Cardiac muscle cell (in vitro differentiated cells and primary cell): ENCODE measurements at regions not wholly inside any gene's neighbourhood (a gene's known extent, or its start where the extent isn't known, plus 50 kb on each side); places are given as distances from the start of the nearest gene placed in this dataset.

Experiments used
- DNase-seq, 2 donors: peaks; one replicate each; pipeline versions ENCODE4 v3.0.0 to v3.0.0-alpha.2; 2010 to 2017; ENCODE audit warnings: low read depth in 1 of 2, low spot score in 1 of 2
- H3K27ac ChIP-seq: fragments of 200-600 bp; sonication (generic); 2 replicates; pipeline ENCODE4 v1.5.1; 2016
- H3K27me3 ChIP-seq: fragments of 200-600 bp; sonication (generic); 2 replicates; pipeline ENCODE4 v1.6.0; 2016; ENCODE audit warnings: control low read depth
- H3K36me3 ChIP-seq: fragments of 200-600 bp; sonication (generic); 2 replicates; pipeline ENCODE4 v1.5.1; 2016; ENCODE audit warnings: control low read depth
- H3K4me1 ChIP-seq: fragments of 200-600 bp; sonication (generic); 2 replicates; pipeline ENCODE4 v1.8.1; 2017; ENCODE audit warnings: low read depth, mild to moderate bottlenecking, mixed run types
- H3K4me3 ChIP-seq: fragments of 200-600 bp; sonication (generic); 2 replicates; pipeline ENCODE4 v1.5.1; 2016; ENCODE audit warnings: mild to moderate bottlenecking
- H3K9me3 ChIP-seq: fragments of 200-600 bp; sonication (generic); 2 replicates; pipeline ENCODE4 v1.5.1; 2017; ENCODE audit warnings: low read depth, mild to moderate bottlenecking, control low read depth
- CTCF ChIP-seq: IDR thresholded peaks from 2 replicates; pipeline ENCODE4 v1.5.1; 2012; ENCODE audit warnings: low read depth, mild to moderate bottlenecking, low read length

GRCh38 chr17:83193336-83194185, 114.2 kb downstream of the METRNL start:
- no peaks in the 10 kb centered on the region for H3K36me3 ChIP-seq
- no peak for TF ChIP-seq CTCF
- H3K27ac ChIP-seq = no peak overlapping the region
- H3K4me1 ChIP-seq = no peaks in the 10 kb centered on the region
- H3K27me3 ChIP-seq = no peaks in the 10 kb centered on the region
- no peak for DNase-seq
- no peaks in the 10 kb centered on the region for H3K9me3 ChIP-seq
- no peak overlapping the region for H3K4me3 ChIP-seq

- TF ChIP-seq CTCF = no peak
- Histone ChIP-seq H3K27ac (no peak overlapping the region), H3K4me3 (no peak overlapping the region), H3K36me3 (no peaks in the 10 kb centered on the region), H3K27me3 (no peaks in the 10 kb centered on the region), H3K4me1 (no peaks in the 10 kb centered on the region), H3K9me3 (no peaks in the 10 kb centered on the region)
- no peak for DNase-seq
Observed at GRCh38 chr17:83194186-83194561, 114.8 kb downstream of the METRNL start.

- no peak for TF ChIP-seq CTCF
- Histone ChIP-seq H3K36me3 (no peaks in the 10 kb centered on the region), H3K27me3 (no peaks in the 10 kb centered on the region), H3K27ac (no peak overlapping the region), H3K9me3 (no peaks in the 10 kb centered on the region), H3K4me3 (no peak overlapping the region), H3K4me1 (no peaks in the 10 kb centered on the region)
- no peak for DNase-seq
Observed at GRCh38 chr17:83194761-83195329, 115.4 kb downstream of the METRNL start.

- H3K4me1 ChIP-seq = no peaks in the 10 kb centered on the region
- peak in 1 of 2 donors; percentile 34 for DNase-seq
- H3K27me3 ChIP-seq = no peaks in the 10 kb centered on the region
- no peaks in the 10 kb centered on the region for H3K36me3 ChIP-seq
- H3K9me3 ChIP-seq = no peaks in the 10 kb centered on the region
- H3K27ac ChIP-seq = no peak overlapping the region
- no peak overlapping the region for H3K4me3 ChIP-seq
- no peak for TF ChIP-seq CTCF
Observed at GRCh38 chr17:83195330-83196023, 116.1 kb downstream of the METRNL start.

GRCh38 chr17:83196024-83196365, 116.6 kb downstream of the METRNL start:
- Histone ChIP-seq H3K36me3 (no peaks in the 10 kb centered on the region), H3K4me1 (no peaks in the 10 kb centered on the region), H3K4me3 (no peak overlapping the region), H3K9me3 (no peaks in the 10 kb centered on the region), H3K27ac (no peak overlapping the region), H3K27me3 (no peaks in the 10 kb centered on the region)
- peak; percentile 8 for TF ChIP-seq CTCF
- peak in 1 of 2 donors; percentile 55 for DNase-seq
